Stimulated activated CD8-positive, alpha-beta memory T cell treated with anti-CD3 and anti-CD28 coated beads, Interleukin-7, amount 100 ng/mL, for 24 hours (primary cell): ENCODE measurements at regions not wholly inside any gene's neighbourhood (a gene's known extent, or its start where the extent isn't known, plus 50 kb on each side); places are given as distances from the start of the nearest gene placed in this dataset.
"Not testable (repeated sequence)": the region's sequence is repeated elsewhere in the genome, so short reads cannot be mapped to it uniquely, and the experiment has no call there.

Experiments
- DNase-seq: peaks from one replicate; pipeline ENCODE4 v3.0.0-alpha.2; 2020; ENCODE audit warnings: low read depth

DNA sequence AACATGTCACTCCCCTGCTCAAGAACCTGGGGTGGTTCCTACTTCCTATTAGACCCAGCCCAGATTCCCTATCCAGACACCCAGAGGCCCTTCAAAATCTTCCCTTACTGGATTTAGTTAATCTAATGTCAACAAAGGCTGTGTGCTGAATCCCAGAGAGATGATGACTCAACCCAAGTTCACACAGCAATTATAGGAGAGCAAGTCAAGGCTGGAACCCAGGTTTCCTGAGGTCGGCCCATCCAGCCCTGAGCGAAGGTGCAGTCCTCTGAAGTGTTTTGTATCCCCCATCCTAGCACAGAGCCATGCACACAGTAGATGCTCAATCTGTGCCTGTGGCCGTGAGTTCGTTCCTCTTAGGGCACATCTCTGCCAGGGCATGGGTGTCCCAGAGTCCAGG, 452.1 kb downstream of the GOLGA6L6 start:
- DNase-seq: not testable (repeated sequence)

DNA sequence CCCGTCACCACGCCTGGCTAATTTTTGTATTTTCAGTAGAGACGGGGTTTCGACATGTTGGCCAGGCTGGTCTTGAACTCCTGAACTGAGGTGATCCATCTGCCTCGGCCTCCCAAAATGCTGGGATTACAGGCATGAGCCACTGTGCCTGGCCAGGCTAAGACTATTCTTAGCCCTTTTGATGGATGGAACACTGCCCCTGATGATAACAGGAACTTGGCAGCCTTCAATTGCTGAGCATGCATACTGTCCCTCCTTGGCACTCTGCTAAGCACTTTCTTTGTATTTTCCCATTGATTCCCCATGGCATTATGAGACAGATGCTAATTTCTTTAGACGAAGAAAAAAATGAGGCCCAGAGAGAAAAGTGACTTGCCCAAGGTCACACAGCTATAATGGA, 457.6 kb downstream of the GOLGA6L6 start:
- not testable (repeated sequence) for DNase-seq

DNA sequence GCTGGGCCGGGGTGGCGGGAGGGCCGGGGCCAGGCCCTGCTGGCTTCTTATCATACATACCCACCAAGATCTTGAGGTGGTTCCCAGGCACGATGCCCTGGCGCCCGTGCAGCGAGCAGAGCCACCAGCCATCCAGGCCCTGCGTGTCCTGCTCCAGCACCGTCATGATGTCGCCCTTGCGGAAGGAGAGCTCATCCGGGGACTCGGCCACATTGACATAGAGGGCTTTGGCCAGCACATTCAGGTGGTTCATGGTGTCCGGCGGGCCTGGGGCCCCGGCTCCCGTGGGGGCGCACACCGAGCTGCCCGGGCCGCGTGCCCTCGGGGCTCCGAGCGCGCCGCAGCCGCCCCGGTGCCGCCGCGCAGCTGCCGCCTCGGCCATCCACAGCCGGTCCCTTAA, 467.5 kb downstream of the GOLGA6L6 start:
- DNase-seq: not testable (repeated sequence)

DNA sequence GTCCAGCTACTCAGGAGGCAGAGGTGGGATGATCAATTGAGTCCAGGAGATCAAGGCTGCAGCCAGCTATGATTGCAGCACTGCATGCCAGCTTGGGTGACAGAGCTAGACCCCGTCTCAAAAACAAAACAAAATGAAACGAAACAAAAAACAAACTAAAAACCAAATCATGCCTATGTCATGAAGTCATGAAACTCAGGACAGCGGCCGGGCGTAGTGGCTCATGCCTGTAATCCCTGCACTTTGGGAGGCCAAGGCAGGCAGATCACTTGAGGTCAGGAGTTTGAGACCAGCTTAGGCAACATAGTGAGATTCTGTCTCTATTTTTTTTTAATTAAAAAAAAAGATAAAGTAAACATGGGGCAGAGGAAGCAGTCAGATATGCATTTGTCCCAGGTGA, 472.6 kb downstream of the GOLGA6L6 start:
- not testable (repeated sequence) for DNase-seq

DNA sequence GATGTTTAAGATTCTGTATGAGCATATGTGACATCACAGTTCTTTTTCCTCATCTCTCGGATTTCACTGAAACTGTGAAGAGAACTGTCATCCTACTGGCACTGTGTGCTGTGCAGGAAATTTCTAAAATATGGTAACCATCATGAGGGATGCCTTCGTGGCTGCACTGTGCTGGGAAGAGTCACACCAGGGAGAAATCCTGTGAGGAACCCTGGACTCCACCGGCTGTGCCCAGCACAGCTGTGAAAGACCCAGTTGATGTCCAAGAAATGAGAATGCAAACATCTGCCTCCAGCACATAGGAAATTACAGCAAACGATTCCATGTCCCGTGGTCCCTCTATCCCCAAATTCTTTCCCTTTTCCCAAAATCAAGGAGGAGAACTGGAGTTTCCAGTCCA, 475.4 kb downstream of the GOLGA6L6 start:
- not testable (repeated sequence) for DNase-seq

GRCh38 chr15:20065508-20065907, 476.1 kb downstream of the GOLGA6L6 start:
- not testable (repeated sequence) for DNase-seq

DNA sequence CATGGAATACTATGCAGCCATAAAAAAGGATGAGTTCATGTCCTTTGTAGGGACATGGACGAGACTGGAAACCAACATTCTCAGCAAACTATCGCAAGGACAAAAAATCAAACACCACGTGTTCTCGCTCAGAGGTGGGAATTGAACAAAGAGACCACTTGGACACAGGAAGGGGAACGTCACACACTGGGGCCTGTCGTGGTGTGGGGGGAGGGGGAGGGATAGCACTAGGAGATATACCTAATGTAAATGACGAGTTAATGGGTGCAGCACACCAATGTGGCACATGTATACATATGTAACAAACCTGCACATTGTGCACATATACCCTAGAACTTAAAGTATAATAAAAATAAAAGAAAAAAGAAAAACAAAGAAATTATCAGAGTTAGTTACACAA, 478.4 kb downstream of the GOLGA6L6 start:
- not testable (repeated sequence) for DNase-seq

GRCh38 chr15:20060838-20061237, 480.8 kb downstream of the GOLGA6L6 start:
- not testable (repeated sequence) for DNase-seq

GRCh38 chr15:20056871-20057270, 484.7 kb downstream of the GOLGA6L6 start:
- DNase-seq: not testable (repeated sequence)

DNA sequence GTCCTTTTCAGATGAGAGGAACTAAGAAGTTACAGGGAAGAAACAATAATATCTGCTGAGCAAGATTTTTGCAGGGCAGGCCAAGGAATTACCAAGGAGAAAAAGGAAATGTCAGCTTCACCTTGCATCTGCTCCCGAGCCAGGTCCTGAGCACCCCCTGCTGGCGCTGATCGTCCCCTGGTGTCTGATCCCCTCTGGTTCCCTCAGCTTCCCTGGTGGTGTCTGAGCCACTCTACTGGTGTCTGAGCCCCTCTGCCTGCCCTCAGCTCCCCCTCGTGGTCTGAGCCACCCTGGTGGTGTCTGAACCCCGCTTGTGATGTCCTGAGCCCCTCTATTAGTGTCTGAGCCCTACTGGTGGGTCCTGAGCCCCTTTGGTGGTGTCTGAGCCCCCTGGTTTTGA, 485.7 kb downstream of the GOLGA6L6 start:
- DNase-seq: not testable (repeated sequence)

DNA sequence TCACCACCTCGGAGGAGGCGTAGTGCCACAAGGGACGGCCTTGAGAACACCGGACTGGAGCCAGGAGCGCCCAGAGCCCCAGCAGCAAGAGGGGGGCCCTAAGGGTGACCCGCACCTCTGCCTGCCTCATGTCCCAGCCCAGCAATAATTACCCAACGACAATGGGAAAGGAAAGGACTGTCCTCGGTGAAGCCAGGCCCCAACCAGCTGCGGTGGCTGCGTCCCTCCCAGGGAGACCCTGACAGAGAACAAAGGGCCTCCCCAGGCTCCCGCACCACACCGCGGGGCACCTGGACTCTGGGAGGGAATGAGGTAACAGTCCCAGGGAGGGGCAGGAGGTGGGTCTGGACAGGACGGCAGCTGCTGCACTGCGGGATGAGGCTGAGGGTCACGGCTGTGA, 493.4 kb downstream of the GOLGA6L6 start:
- DNase-seq: not testable (repeated sequence)

DNA sequence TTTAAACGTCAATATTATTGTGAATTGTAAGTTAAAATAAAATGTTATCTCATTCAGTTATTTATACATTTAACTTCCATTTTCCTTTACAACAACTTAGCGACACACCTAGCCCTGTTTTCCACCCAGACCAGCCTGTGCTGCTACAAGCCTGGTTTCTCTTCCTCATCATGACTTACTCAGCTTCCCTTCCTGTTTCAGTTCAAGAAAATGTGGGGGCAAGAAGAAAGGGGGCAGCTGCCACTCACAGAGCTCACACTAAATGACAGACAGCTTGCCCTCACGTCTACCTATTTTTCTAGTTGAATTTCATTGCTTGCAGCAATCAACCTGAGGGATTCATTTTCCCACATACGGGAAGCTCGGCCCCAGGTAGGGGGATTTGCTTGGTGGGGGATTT, 496.4 kb downstream of the GOLGA6L6 start:
- not testable (repeated sequence) for DNase-seq

- not testable (repeated sequence) for DNase-seq
These were observed 500.9 kb downstream of the GOLGA6L6 start for GRCh38 chr15:20040691-20041090.

DNA sequence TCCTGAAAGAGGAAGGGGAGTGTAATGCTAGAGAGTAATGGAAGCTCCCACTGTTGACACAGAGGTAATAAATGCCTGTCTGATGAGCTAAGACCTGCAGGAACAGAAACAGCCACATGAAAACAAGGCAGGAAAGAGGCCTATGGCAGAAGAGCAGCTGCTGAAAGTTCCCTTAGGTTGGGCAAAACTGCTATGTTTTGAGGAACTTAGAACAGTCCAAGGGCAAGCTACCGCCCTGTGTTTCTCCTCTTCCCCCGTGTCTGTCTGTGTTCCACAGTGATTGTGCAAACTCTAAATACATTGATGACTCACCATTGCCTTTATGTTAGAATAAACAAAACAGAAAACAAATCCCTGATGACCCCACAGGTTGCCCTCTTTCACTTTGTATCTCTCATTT, 516.6 kb downstream of the GOLGA6L6 start:
- DNase-seq: not testable (repeated sequence)

DNA sequence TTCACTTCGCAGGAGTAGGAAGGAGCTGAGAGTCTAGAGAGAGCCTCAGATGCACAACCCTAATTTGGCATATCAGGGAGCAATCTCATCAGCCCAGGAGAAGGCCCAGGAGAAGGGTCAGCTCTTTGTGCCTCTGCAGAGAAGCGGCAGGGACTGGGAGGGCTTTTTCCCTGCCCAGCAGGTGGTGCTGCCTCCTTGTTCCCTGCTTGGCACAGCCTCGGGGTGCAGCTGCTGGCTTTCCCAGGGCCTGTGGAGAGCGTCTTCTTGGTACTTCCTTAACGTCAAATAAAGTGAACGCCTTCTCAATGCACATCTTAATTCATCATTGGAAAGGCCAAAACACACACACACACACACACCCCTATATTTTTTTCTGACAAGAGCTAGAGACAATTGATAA, 519.3 kb downstream of the GOLGA6L6 start:
- not testable (repeated sequence) for DNase-seq

GRCh38 chr15:20021351-20021750, 520.2 kb downstream of the GOLGA6L6 start:
- DNase-seq: not testable (repeated sequence)

DNA sequence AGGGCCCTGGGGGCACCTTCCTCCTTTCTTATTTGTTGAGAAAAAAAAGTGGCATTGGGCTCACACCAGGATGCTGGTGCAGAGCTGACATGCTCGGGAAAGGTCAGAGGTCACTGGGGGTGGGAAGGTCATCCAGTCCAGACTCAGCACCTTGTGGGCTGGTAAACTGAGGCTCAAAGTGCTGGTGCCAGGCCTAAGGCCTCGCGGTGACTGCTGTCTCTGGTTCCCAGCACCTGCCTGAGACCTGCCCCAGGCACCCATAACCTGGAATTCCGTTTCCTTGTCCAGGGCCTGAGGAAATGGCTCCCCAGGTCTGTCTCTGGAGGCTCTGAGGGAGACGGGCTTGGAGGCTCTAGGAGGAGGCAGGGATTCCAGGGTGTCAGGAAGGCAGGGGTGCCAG, 521.0 kb downstream of the GOLGA6L6 start:
- DNase-seq: not testable (repeated sequence)

DNA sequence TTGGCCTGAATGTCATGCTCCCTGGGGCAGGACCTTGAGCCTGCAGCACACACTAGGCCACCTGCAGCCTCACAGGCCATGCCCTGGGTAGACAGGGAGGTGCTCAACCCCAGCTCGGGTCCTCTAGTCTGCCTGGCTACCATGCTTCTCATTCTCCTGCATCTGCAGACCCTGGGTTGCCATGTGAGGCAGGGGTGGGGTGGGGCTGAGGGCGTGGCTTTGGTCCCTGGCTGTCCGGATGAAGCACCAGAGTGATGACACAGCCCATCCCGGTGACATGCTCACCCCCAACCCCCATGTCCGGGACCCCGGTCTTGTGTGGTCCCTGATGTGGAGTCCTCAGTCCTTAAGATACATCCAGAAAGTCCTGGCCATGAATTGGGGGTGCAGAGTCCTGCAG, 521.8 kb downstream of the GOLGA6L6 start:
- not testable (repeated sequence) for DNase-seq

- DNase-seq: not testable (repeated sequence)
These were observed 524.0 kb downstream of the GOLGA6L6 start for GRCh38 chr15:20017581-20017980.

- DNase-seq: not testable (repeated sequence)
These were observed 524.7 kb downstream of the GOLGA6L6 start for GRCh38 chr15:20016941-20017340.

DNA sequence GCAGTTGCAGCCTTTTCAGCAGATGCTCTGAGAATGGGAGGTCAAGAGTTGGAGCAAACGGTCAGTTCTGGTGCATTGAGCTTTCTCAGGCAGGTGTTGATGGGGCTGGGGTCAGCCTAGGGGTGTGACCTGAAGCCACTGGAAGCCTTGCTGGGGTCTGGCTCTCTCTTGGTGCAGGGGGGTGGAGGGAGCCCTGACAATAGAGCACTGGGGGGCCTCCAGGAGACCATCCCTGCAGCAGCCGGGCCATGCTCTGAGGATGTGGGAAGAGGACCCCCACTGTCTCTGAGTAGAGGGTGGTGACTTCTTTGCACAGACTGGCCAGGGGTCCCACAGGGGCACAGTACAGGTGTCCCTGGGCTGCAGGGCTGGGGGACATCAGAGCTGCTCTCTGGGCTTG, 528.8 kb downstream of the GOLGA6L6 start:
- not testable (repeated sequence) for DNase-seq

GRCh38 chr15:20010759-20011158, 530.8 kb downstream of the GOLGA6L6 start:
- DNase-seq: not testable (repeated sequence)

- not testable (repeated sequence) for DNase-seq
These were observed 532.0 kb downstream of the GOLGA6L6 start for GRCh38 chr15:20009619-20010018.

DNA sequence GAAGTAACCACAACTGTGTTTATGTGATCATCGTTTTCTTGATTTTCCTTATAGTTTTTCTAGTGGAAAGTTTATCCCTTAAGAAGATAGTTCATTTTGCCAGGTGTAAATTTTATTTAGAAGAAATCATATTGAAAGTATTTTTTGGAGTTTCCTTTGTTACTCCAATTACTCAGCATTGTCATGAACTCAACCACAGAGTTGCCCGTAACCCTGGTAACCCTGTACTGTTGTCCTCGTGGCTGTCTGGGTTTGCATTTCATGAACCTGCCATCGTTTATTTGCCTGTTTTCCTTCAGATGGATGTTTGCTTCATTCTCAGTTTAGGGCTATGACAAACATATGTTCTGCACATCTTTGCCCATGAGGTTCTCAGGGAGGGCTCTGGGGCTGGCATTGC, 534.3 kb downstream of the GOLGA6L6 start:
- not testable (repeated sequence) for DNase-seq

GRCh38 chr15:20003471-20003870, 538.1 kb downstream of the GOLGA6L6 start:
- DNase-seq: not testable (repeated sequence)
